PC-3 (cell line): ENCODE measurements at regions not wholly inside any gene's neighbourhood (a gene's known extent, or its start where the extent isn't known, plus 50 kb on each side); places are given as distances from the start of the nearest gene placed in this dataset.

Source experiments
- ATAC-seq: fragments of 200-7000 bp; cut with Tn5 transposase; 2 replicates; pipeline ENCODE4 v1.9.1; 2020; ENCODE audit warnings: mild to moderate bottlenecking, moderate library complexity
- BruUV-seq: library from RNA; stranded (reverse); fragments of 400-500 nt; replicated peaks from 2 replicates; lab custom pipeline; 2021; lab: Mats Ljungman, UMichigan
- CTCF ChIA-PET: fragments of 300-600 bp; sonication (Branson Sonifier 250); formaldehyde crosslinking; loops from one replicate; lab custom pipeline; 2022; ENCODE audit warnings: antibody characterized with exemption; lab: Charles Lee
- POLR2A ChIA-PET: fragments of 300-600 bp; sonication (Branson Sonifier 250); formaldehyde crosslinking; loops from one replicate; lab custom pipeline; 2022; ENCODE audit warnings: antibody characterized with exemption; ENCODE audit not compliant: unreplicated experiment; lab: Charles Lee
- DNase-seq: peaks from one replicate; pipeline ENCODE4 v3.0.0-alpha.2; 2015
- H2AFZ ChIP-seq: fragments of 300-600 bp; sonication (generic); 2 replicates; pipeline ENCODE4 v1.6.0; 2016; ENCODE audit warnings: antibody characterized with exemption, low read length
- H3F3A ChIP-seq: fragments of 300-600 bp; sonication (generic); one replicate; pipeline ENCODE4 v1.6.0; 2017; ENCODE audit warnings: antibody characterized with exemption, low read length, control low read depth, mild to moderate bottlenecking; ENCODE audit not compliant: unreplicated experiment
- H3K27ac ChIP-seq: fragments of 300-600 bp; sonication (generic); 2 replicates; pipeline ENCODE4 v1.5.1; 2016; ENCODE audit warnings: mild to moderate bottlenecking, low read length
- H3K27me3 ChIP-seq: fragments of 300-600 bp; sonication (generic); 2 replicates; pipeline ENCODE4 v1.6.1; 2016; ENCODE audit warnings: low read length, mixed read lengths
- H3K36me3 ChIP-seq: fragments of 300-600 bp; sonication (generic); 2 replicates; pipeline ENCODE4 v1.6.1; 2016; ENCODE audit warnings: low read depth, mixed run types, low read length, mixed read lengths
- H3K4me1 ChIP-seq: fragments of 300-600 bp; sonication (generic); 2 replicates; pipeline ENCODE4 v1.5.1; 2016; ENCODE audit warnings: low read length; ENCODE audit not compliant: insufficient read depth
- H3K4me2 ChIP-seq: fragments of 300-600 bp; sonication (generic); 2 replicates; pipeline ENCODE4 v1.6.0; 2016; ENCODE audit warnings: low read length
- H3K4me3 ChIP-seq: fragments of 300-600 bp; sonication (generic); 2 replicates; pipeline ENCODE4 v1.5.1; 2016; ENCODE audit warnings: mild to moderate bottlenecking, low read length, mixed read lengths
- H3K79me2 ChIP-seq: fragments of 300-600 bp; sonication (generic); 2 replicates; pipeline ENCODE4 v1.6.1; 2017; ENCODE audit warnings: low read length, mixed read lengths
- H3K9ac ChIP-seq: fragments of 300-600 bp; sonication (generic); 2 replicates; pipeline ENCODE4 v1.6.0; 2016; ENCODE audit warnings: mild to moderate bottlenecking, low read length
- H3K9me2 ChIP-seq: fragments of 300-600 bp; sonication (generic); replicated peaks from 2 replicates; pipeline ENCODE4 v1.6.1; 2016; ENCODE audit warnings: mixed run types, low read length, mixed read lengths
- H3K9me3 ChIP-seq: fragments of 300-600 bp; sonication (generic); 2 replicates; pipeline ENCODE4 v1.6.1; 2016; ENCODE audit warnings: low read length, mixed read lengths
- H4K20me1 ChIP-seq: fragments of 300-600 bp; sonication (generic); 2 replicates; pipeline ENCODE4 v1.6.1; 2016; ENCODE audit warnings: low read length, mixed read lengths
- CTCF ChIP-seq: fragments of 300-600 bp; sonication (generic); conservative IDR thresholded peaks from 2 replicates; pipeline ENCODE4 v1.5.1; 2017; ENCODE audit warnings: antibody characterized with exemption, low read depth, mild to moderate bottlenecking, low read length
- EZH2 ChIP-seq: fragments of 300-600 bp; sonication (generic); IDR thresholded peaks from one replicate; pipeline ENCODE4 v1.6.1; 2017; ENCODE audit warnings: antibody characterized with exemption, mild to moderate bottlenecking, low read length; ENCODE audit not compliant: unreplicated experiment
- EZH2phosphoT487 ChIP-seq: fragments of 300-600 bp; sonication (generic); IDR thresholded peaks from 2 replicates; pipeline ENCODE4 v1.6.1; 2018; ENCODE audit warnings: mild to moderate bottlenecking, antibody characterized with exemption, low read length, borderline replicate concordance
- intact Hi-C: fragments of 100-400 bp; cut with micrococcal nuclease; formaldehyde crosslinking; loops from 2 replicates; pipeline ENCODE4 v1.9.0; 2023

- no peaks in the 10 kb centered on the region for H3K79me2 ChIP-seq
- no TSS peak for BruUV-seq
- H3K4me2 ChIP-seq, result no peak overlapping the region
- H3K9me3 ChIP-seq, result no peaks in the 10 kb centered on the region
- H3K4me3 ChIP-seq, result no peak overlapping the region
- H3F3A ChIP-seq, result no peaks in the 10 kb centered on the region
- no peak overlapping the region for H3K9ac ChIP-seq
- no peak for TF ChIP-seq EZH2
- TF ChIP-seq EZH2phosphoT487, result no peak
- ATAC-seq, result no peak
- no peaks in the 10 kb centered on the region for H4K20me1 ChIP-seq
- H3K36me3 ChIP-seq, result no peaks in the 10 kb centered on the region
- no peaks in the 10 kb centered on the region for H3K27me3 ChIP-seq
- no peak overlapping the region for H2AFZ ChIP-seq
- POLR2A ChIA-PET, result no interaction called here
- CTCF ChIA-PET, result no interaction called here
- H3K9me2 ChIP-seq, result no peaks in the 10 kb centered on the region
- no peak overlapping the region for H3K27ac ChIP-seq
- H3K4me1 ChIP-seq, result peaks cover 9% of the 10 kb centered on the region
- DNase-seq, result no peak
- intact Hi-C loops, result no loop called here
Observed at GRCh38 chr5:31137676-31138075, 55.8 kb upstream of the CDH6 start.

GRCh38 chr5:31135542-31135941 lies 57.9 kb upstream of the CDH6 start:
- no peak overlapping the region for H3K27ac ChIP-seq
- CTCF ChIA-PET, result no interaction called here
- H3K79me2 ChIP-seq, result no peaks in the 10 kb centered on the region
- DNase-seq, result no peak
- no peaks in the 10 kb centered on the region for H4K20me1 ChIP-seq
- BruUV-seq, result no TSS peak
- H3K9me3 ChIP-seq, result no peaks in the 10 kb centered on the region
- POLR2A ChIA-PET, result no interaction called here
- no peaks in the 10 kb centered on the region for H3K9me2 ChIP-seq
- peaks cover 27% of the 10 kb centered on the region for H3K4me1 ChIP-seq
- intact Hi-C loops, result no loop called here
- no peak overlapping the region for H3K9ac ChIP-seq
- H2AFZ ChIP-seq, result no peak overlapping the region
- ATAC-seq, result no peak
- H3K27me3 ChIP-seq, result no peaks in the 10 kb centered on the region
- TF ChIP-seq EZH2phosphoT487 (no peak), EZH2 (no peak), CTCF (no peak)
- H3K36me3 ChIP-seq, result no peaks in the 10 kb centered on the region
- no peaks in the 10 kb centered on the region for H3F3A ChIP-seq
- H3K4me2 ChIP-seq, result no peak overlapping the region
- H3K4me3 ChIP-seq, result no peak overlapping the region

- BruUV-seq, result no TSS peak
- Histone ChIP-seq H3K9me3 (no peaks in the 10 kb centered on the region), H3F3A (no peaks in the 10 kb centered on the region), H3K4me1 (peaks cover 28% of the 10 kb centered on the region), H4K20me1 (no peaks in the 10 kb centered on the region), H3K27me3 (no peaks in the 10 kb centered on the region), H2AFZ (peak overlapping the region; percentile 16; the same call in 1 of the 2 replicates), H3K9me2 (no peaks in the 10 kb centered on the region), H3K9ac (no peak overlapping the region), H3K27ac (0 out of 2 replicates have a peak overlapping the region, but pooled peaks have one; percentile 25), H3K79me2 (no peaks in the 10 kb centered on the region), H3K36me3 (no peaks in the 10 kb centered on the region), H3K4me2 (peak overlapping the region; percentile 35), H3K4me3 (peak overlapping the region; percentile 21; the same call in 1 of the 2 replicates)
- no peak for TF ChIP-seq EZH2
- ChIA-PET POLR2A (no interaction called here), CTCF (no interaction called here)
- intact Hi-C loops, result no loop called here
- DNase-seq (peak; percentile 57), ATAC-seq (peak; percentile 67)
Observed at GRCh38 chr5:31133488-31133887, 60.0 kb upstream of the CDH6 start.
